GM23248 (cell line): ENCODE measurements at regions not wholly inside any gene's neighbourhood (a gene's known extent, or its start where the extent isn't known, plus 50 kb on each side); places are given as distances from the start of the nearest gene placed in this dataset.

Experiments
- DNase-seq: peaks from one replicate; pipeline ENCODE4 v3.0.0-alpha.2; 2015
- H2AFZ ChIP-seq: fragments of 200-600 bp; sonication (generic); 2 replicates; pipeline ENCODE4 v1.6.1; 2016; ENCODE audit warnings: antibody characterized with exemption
- H3F3A ChIP-seq: fragments of 200-600 bp; sonication (generic); 2 replicates; pipeline ENCODE4 v1.6.1; 2016; ENCODE audit warnings: mild to moderate bottlenecking, antibody characterized with exemption, mixed run types; ENCODE audit not compliant: insufficient read depth
- H3K27ac ChIP-seq: fragments of 200-600 bp; sonication (generic); 2 replicates; pipeline ENCODE4 v1.5.1; 2016; ENCODE audit warnings: mild to moderate bottlenecking
- H3K27me3 ChIP-seq: fragments of 200-600 bp; sonication (generic); replicated peaks from 2 replicates; pipeline ENCODE4 v1.6.1; 2016; ENCODE audit warnings: mild to moderate bottlenecking; ENCODE audit not compliant: insufficient read depth
- H3K36me3 ChIP-seq: fragments of 200-600 bp; sonication (generic); 2 replicates; pipeline ENCODE4 v1.6.1; 2016; ENCODE audit warnings: low read depth, mild to moderate bottlenecking
- H3K4me1 ChIP-seq: fragments of 200-600 bp; sonication (generic); 2 replicates; pipeline ENCODE4 v1.6.1; 2016; ENCODE audit warnings: mild to moderate bottlenecking; ENCODE audit not compliant: insufficient read depth
- H3K4me2 ChIP-seq: fragments of 200-600 bp; sonication (generic); one replicate; pipeline ENCODE4 v1.6.1; 2016; ENCODE audit warnings: mild to moderate bottlenecking; ENCODE audit not compliant: unreplicated experiment
- H3K4me3 ChIP-seq: fragments of 200-600 bp; sonication (generic); 2 replicates; pipeline ENCODE4 v1.5.1; 2016; ENCODE audit warnings: mild to moderate bottlenecking
- H3K79me2 ChIP-seq: fragments of 200-600 bp; sonication (generic); 2 replicates; pipeline ENCODE4 v1.6.1; 2016; ENCODE audit warnings: mild to moderate bottlenecking; ENCODE audit not compliant: insufficient read depth
- H3K9ac ChIP-seq: fragments of 200-600 bp; sonication (generic); 2 replicates; pipeline ENCODE4 v1.6.1; 2016; ENCODE audit warnings: mild to moderate bottlenecking
- H3K9me2 ChIP-seq: fragments of 200-600 bp; sonication (generic); 2 replicates; pipeline ENCODE4 v1.6.1; 2016; ENCODE audit warnings: mixed run types, mild to moderate bottlenecking, moderate library complexity; ENCODE audit not compliant: insufficient read depth
- H3K9me3 ChIP-seq: fragments of 200-600 bp; sonication (generic); one replicate; pipeline ENCODE4 v1.6.1; 2017; ENCODE audit warnings: low read depth
- H4K20me1 ChIP-seq: fragments of 200-600 bp; sonication (generic); 2 replicates; pipeline ENCODE4 v1.6.0; 2016; ENCODE audit not compliant: insufficient read depth
- EZH2 ChIP-seq: fragments of 200-600 bp; sonication (generic); IDR thresholded peaks from 2 replicates; pipeline ENCODE4 v1.6.1; 2018; ENCODE audit warnings: antibody characterized with exemption, mild to moderate bottlenecking; ENCODE audit not compliant: insufficient read depth, poor library complexity, severe bottlenecking
- EZH2phosphoT487 ChIP-seq: fragments of 200-600 bp; sonication (generic); IDR thresholded peaks from 2 replicates; pipeline ENCODE4 v1.6.1; 2018; ENCODE audit warnings: antibody characterized with exemption, moderate library complexity, mild to moderate bottlenecking, low read depth; ENCODE audit not compliant: insufficient read depth
- WGBS, 2 experiments: methylation state at CpG; one replicate each; pipeline ENCODE4 v1.1.6; 2015 to 2017; ENCODE audit warnings: low lambda C conversion rate in 2 of 2, low coverage in 1 of 2; ENCODE audit errors: missing lambda C conversion rate in 2 of 2; 5-methylcytosine and 5-hydroxymethylcytosine counted together
- in situ Hi-C: fragments of 300-500 bp; cut with MboI; formaldehyde crosslinking; loops from 2 replicates; pipeline ENCODE4 v1.15.0; 2020

- TF ChIP-seq EZH2phosphoT487 (no peak), EZH2 (no peak)
- DNase-seq: no peak
- H3K79me2 ChIP-seq: no peaks in the 10 kb centered on the region
- WGBS, 2 experiments: 22% methylated on average over 9 of the region's 9 CpGs
- H3K4me3 ChIP-seq: no peak overlapping the region
- H3K9ac ChIP-seq: no peak overlapping the region
- H4K20me1 ChIP-seq: no peaks in the 10 kb centered on the region
- no peaks in the 10 kb centered on the region for H3K9me3 ChIP-seq
- no peak overlapping the region for H2AFZ ChIP-seq
- no peak overlapping the region for H3K27ac ChIP-seq
- H3F3A ChIP-seq: no peaks in the 10 kb centered on the region
- no peaks in the 10 kb centered on the region for H3K27me3 ChIP-seq
- in situ Hi-C loops: no loop called here
- no peak overlapping the region for H3K4me2 ChIP-seq
- no peaks in the 10 kb centered on the region for H3K9me2 ChIP-seq
- no peaks in the 10 kb centered on the region for H3K4me1 ChIP-seq
- no peaks in the 10 kb centered on the region for H3K36me3 ChIP-seq
These were observed 179.3 kb downstream of the BARHL2 start for GRCh38 chr1:90537606-90538362.

DNA sequence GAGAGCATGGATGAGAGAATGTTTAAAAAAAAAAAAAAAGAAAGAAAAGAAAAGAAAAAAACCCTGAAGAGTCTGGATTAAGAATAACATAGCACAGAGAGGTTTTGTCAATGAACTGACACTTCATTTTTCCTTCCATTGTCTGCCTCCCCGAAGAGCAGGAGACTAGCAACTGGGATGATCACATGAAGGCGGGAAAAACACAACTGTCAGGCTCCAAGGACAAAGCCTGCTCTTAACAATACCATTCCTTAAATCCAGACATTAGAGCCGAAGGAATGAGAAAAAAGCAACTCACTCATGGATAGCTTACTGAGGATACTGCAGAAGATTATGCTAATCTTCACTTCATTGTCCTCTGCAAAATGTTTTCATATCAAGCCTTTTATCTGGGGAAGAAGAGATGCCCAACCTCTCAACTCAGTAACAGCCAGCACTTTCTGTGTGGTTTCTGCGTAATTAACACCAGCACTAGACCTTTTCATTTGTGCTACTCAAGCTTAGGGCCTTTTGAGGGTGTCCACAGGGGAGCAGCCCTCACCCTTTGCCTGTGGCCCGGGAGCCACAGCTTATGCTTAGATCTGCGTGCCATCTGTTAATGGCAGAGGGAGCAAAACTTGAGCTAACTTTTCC, 182.3 kb downstream of the BARHL2 start:
- WGBS, 2 experiments: 5 to 8% methylated on average over 6 of the region's 6 CpGs
- in situ Hi-C loops: no loop called here
- H2AFZ ChIP-seq: no peak overlapping the region
- no peak overlapping the region for H3K4me3 ChIP-seq
- no peak overlapping the region for H3K27ac ChIP-seq
- H3K4me1 ChIP-seq: no peaks in the 10 kb centered on the region
- no peaks in the 10 kb centered on the region for H3K27me3 ChIP-seq
- TF ChIP-seq EZH2phosphoT487 (no peak), EZH2 (no peak)
- H3K9me3 ChIP-seq: no peaks in the 10 kb centered on the region
- no peaks in the 10 kb centered on the region for H3K9me2 ChIP-seq
- H3K9ac ChIP-seq: no peak overlapping the region
- no peaks in the 10 kb centered on the region for H3K36me3 ChIP-seq
- H3K4me2 ChIP-seq: no peak overlapping the region
- no peaks in the 10 kb centered on the region for H3F3A ChIP-seq
- H4K20me1 ChIP-seq: no peaks in the 10 kb centered on the region
- no peak for DNase-seq
- H3K79me2 ChIP-seq: no peaks in the 10 kb centered on the region

- TF ChIP-seq EZH2: no peak
- TF ChIP-seq EZH2phosphoT487: no peak
- H3K9ac ChIP-seq: no peak overlapping the region
- H3K9me2 ChIP-seq: no peaks in the 10 kb centered on the region
- no peak overlapping the region for H3K4me3 ChIP-seq
- no peaks in the 10 kb centered on the region for H3F3A ChIP-seq
- H3K27me3 ChIP-seq: no peaks in the 10 kb centered on the region
- H3K9me3 ChIP-seq: no peaks in the 10 kb centered on the region
- H3K4me2 ChIP-seq: no peak overlapping the region
- H3K27ac ChIP-seq: no peak overlapping the region
- H3K36me3 ChIP-seq: no peaks in the 10 kb centered on the region
- H3K79me2 ChIP-seq: no peaks in the 10 kb centered on the region
- no peaks in the 10 kb centered on the region for H4K20me1 ChIP-seq
- DNase-seq: no peak
- no peak overlapping the region for H2AFZ ChIP-seq
- WGBS, 2 experiments: 7 to 8% methylated on average over 6 of the region's 6 CpGs
- no peaks in the 10 kb centered on the region for H3K4me1 ChIP-seq
- in situ Hi-C loops: no loop called here
These were observed 183.0 kb downstream of the BARHL2 start for GRCh38 chr1:90534116-90534515.

- H3K9me2 ChIP-seq: no peaks in the 10 kb centered on the region
- no peak overlapping the region for H3K4me2 ChIP-seq
- TF ChIP-seq EZH2phosphoT487 (no peak), EZH2 (no peak)
- no peaks in the 10 kb centered on the region for H3K4me1 ChIP-seq
- H3K9me3 ChIP-seq: no peaks in the 10 kb centered on the region
- no peak overlapping the region for H3K9ac ChIP-seq
- no peaks in the 10 kb centered on the region for H3F3A ChIP-seq
- no peak overlapping the region for H2AFZ ChIP-seq
- no peaks in the 10 kb centered on the region for H4K20me1 ChIP-seq
- no peaks in the 10 kb centered on the region for H3K36me3 ChIP-seq
- in situ Hi-C loops: no loop called here
- no peak overlapping the region for H3K27ac ChIP-seq
- H3K4me3 ChIP-seq: no peak overlapping the region
- no peaks in the 10 kb centered on the region for H3K27me3 ChIP-seq
- no peaks in the 10 kb centered on the region for H3K79me2 ChIP-seq
- DNase-seq: no peak
These were observed 190.1 kb downstream of the BARHL2 start for GRCh38 chr1:90526954-90527353.

DNA sequence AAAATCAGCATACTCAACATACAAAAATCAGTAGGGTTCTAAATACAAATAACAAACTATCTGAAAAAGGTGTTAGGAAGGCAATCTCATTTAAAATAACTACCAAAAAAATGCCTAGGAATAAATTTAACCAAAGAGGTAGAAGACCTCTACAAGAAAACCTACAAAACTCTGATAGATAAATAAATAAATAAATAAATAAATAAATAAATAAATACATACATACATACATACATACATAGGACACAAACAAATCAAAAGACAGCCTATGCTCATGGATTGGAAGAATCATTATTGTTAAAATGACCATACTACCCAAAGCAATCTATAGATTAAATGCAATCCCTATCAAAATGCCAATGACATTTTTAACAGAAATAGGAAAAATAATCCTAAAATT, 194.7 kb downstream of the BARHL2 start:
- Histone ChIP-seq H3K27ac (no peak overlapping the region), H3K27me3 (no peaks in the 10 kb centered on the region), H3K4me1 (no peaks in the 10 kb centered on the region), H3K9me2 (no peaks in the 10 kb centered on the region), H3K4me2 (no peak overlapping the region), H3K79me2 (no peaks in the 10 kb centered on the region), H3K9ac (no peak overlapping the region), H3K9me3 (no peaks in the 10 kb centered on the region), H3K36me3 (no peaks in the 10 kb centered on the region), H2AFZ (no peak overlapping the region), H3K4me3 (no peak overlapping the region), H4K20me1 (no peaks in the 10 kb centered on the region), H3F3A (no peaks in the 10 kb centered on the region)
- no peak for DNase-seq
- in situ Hi-C loops: no loop called here
- TF ChIP-seq EZH2phosphoT487: no peak
- TF ChIP-seq EZH2: no peak
